ENCODE measurements at regions not wholly inside any gene's neighbourhood (a gene's known extent, or its start where the extent isn't known, plus 50 kb on each side); places are given as distances from the start of the nearest gene placed in this dataset.

DNA sequence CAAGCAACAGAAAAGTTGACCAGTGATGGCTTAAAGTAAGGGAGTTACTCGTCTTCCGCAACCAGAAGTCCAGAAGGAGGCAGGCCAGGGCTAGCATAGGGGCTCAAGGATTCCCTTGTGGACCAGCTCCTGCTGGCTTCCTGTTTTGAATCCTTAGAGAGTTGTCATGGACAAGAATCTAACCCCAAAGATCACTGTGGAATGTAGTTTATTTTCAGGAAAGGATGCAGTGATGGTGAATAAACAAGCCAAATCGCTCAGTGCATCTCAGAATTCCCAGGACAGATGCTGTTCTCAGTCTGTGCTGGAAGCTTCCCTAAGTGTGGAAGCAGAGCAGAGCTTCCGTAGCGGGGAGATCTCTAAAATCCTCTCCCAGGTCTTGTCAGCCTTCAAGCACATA, 311.3 kb downstream of the C12orf75 start:
- TF ChIP-seq CEBPB (IDR thresholded peaks at IDR 0.05) = no peak
- no peak for TF ChIP-seq EGR1 (IDR thresholded peaks at IDR 0.05)
- TF ChIP-seq CREB1 (IDR thresholded peaks at IDR 0.05; ENCODE audit: low read depth) = no peak
- TF ChIP-seq, protein P1, sequence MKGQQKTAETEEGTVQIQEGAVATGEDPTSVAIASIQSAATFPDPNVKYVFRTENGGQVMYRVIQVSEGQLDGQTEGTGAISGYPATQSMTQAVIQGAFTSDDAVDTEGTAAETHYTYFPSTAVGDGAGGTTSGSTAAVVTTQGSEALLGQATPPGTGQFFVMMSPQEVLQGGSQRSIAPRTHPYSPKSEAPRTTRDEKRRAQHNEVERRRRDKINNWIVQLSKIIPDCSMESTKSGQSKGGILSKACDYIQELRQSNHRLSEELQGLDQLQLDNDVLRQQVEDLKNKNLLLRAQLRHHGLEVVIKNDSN (IDR thresholded peaks at IDR 0.05) = no peak
- TF ChIP-seq NFIC (IDR thresholded peaks at IDR 0.05) = no peak
- TF ChIP-seq FOXM1 (IDR thresholded peaks at IDR 0.05; ENCODE audit: borderline replicate concordance, low read depth) = no peak
- TF ChIP-seq EP300 (IDR thresholded peaks at IDR 0.05; ENCODE audit: borderline replicate concordance) = no peak
- no peak for TF ChIP-seq TCF12 (IDR thresholded peaks at IDR 0.05; ENCODE audit: low read depth)
- no peak for TF ChIP-seq TAF1 (IDR thresholded peaks at IDR 0.05; ENCODE audit: low read depth)
- no peak for TF ChIP-seq ZBTB7A (IDR thresholded peaks at IDR 0.05; ENCODE audit: low read depth)
- no peak for TF ChIP-seq RAD21 (IDR thresholded peaks at IDR 0.05; ENCODE audit: low read depth)
- TF ChIP-seq YY1 (IDR thresholded peaks at IDR 0.05; ENCODE audit: low read depth) = no peak
- TF ChIP-seq, protein P2, sequence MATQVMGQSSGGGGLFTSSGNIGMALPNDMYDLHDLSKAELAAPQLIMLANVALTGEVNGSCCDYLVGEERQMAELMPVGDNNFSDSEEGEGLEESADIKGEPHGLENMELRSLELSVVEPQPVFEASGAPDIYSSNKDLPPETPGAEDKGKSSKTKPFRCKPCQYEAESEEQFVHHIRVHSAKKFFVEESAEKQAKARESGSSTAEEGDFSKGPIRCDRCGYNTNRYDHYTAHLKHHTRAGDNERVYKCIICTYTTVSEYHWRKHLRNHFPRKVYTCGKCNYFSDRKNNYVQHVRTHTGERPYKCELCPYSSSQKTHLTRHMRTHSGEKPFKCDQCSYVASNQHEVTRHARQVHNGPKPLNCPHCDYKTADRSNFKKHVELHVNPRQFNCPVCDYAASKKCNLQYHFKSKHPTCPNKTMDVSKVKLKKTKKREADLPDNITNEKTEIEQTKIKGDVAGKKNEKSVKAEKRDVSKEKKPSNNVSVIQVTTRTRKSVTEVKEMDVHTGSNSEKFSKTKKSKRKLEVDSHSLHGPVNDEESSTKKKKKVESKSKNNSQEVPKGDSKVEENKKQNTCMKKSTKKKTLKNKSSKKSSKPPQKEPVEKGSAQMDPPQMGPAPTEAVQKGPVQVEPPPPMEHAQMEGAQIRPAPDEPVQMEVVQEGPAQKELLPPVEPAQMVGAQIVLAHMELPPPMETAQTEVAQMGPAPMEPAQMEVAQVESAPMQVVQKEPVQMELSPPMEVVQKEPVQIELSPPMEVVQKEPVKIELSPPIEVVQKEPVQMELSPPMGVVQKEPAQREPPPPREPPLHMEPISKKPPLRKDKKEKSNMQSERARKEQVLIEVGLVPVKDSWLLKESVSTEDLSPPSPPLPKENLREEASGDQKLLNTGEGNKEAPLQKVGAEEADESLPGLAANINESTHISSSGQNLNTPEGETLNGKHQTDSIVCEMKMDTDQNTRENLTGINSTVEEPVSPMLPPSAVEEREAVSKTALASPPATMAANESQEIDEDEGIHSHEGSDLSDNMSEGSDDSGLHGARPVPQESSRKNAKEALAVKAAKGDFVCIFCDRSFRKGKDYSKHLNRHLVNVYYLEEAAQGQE (IDR thresholded peaks at IDR 0.05; ENCODE audit: low read depth) = no peak

DNA sequence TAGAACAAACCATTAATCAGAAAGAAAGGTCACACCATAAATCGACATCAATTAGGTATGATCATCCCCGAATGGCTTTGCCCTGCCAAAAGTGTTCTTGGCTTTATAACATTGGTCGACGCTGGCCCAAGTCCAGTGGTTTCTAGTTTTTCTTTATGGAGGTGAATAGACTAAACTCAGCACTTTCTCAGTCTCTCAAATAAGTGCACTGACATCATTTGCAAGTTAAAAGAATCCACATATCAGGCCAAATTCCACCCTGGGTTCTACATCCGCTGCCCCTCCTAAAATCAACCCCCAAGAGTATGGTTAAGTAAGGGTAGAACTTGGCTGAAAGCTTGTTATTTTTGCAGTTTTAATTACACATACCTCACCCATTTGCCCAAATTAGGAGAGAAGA, 314.3 kb downstream of the C12orf75 start:
- TF ChIP-seq CEBPB (IDR thresholded peaks at IDR 0.05) = no peak
- TF ChIP-seq NFIC (IDR thresholded peaks at IDR 0.05) = no peak
- no peak for TF ChIP-seq CREB1 (IDR thresholded peaks at IDR 0.05; ENCODE audit: low read depth)
- TF ChIP-seq EGR1 (IDR thresholded peaks at IDR 0.05) = no peak
- no peak for TF ChIP-seq ZBTB7A (IDR thresholded peaks at IDR 0.05; ENCODE audit: low read depth)
- TF ChIP-seq TEAD4 (IDR thresholded peaks at IDR 0.05) = no peak
- no peak for TF ChIP-seq TCF12 (IDR thresholded peaks at IDR 0.05; ENCODE audit: low read depth)
- TF ChIP-seq FOXM1 (IDR thresholded peaks at IDR 0.05; ENCODE audit: borderline replicate concordance, low read depth) = no peak
- TF ChIP-seq, protein P2 (IDR thresholded peaks at IDR 0.05; ENCODE audit: low read depth) = no peak
- TF ChIP-seq YY1 (IDR thresholded peaks at IDR 0.05; ENCODE audit: low read depth) = no peak
- no peak for TF ChIP-seq TAF1 (IDR thresholded peaks at IDR 0.05; ENCODE audit: low read depth)
- TF ChIP-seq, protein P1 (IDR thresholded peaks at IDR 0.05) = no peak
- no peak for TF ChIP-seq EP300 (IDR thresholded peaks at IDR 0.05; ENCODE audit: borderline replicate concordance)

DNA sequence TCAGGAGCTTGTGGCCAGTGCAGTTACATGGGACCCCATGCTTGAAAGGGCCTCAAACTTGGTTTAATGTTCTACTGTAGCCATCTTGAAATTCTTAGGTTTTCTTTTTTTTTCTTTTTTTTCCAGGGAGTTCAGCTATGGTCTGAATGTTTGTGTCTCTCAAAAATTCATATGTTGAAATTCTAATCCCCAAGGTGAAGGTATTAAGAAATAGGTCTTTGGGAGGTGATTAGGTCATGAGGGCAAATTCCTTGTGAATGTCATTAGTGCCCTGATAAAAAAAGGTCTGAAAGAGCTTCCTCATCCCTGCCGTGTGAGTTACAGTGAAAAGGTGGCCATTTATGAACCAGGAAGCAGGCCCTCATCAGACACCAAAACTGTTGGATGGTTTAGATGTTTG, 324.1 kb downstream of the C12orf75 start:
- TF ChIP-seq FOXM1 (IDR thresholded peaks at IDR 0.05; ENCODE audit: borderline replicate concordance, low read depth) (no peak), EGR1 (IDR thresholded peaks at IDR 0.05) (no peak), CREB1 (IDR thresholded peaks at IDR 0.05; ENCODE audit: low read depth) (no peak), EP300 (IDR thresholded peaks at IDR 0.05; ENCODE audit: borderline replicate concordance) (no peak), ZBTB7A (IDR thresholded peaks at IDR 0.05; ENCODE audit: low read depth) (no peak), TCF12 (IDR thresholded peaks at IDR 0.05; ENCODE audit: low read depth) (no peak), TEAD4 (IDR thresholded peaks at IDR 0.05) (no peak), YY1 (IDR thresholded peaks at IDR 0.05; ENCODE audit: low read depth) (no peak), CEBPB (IDR thresholded peaks at IDR 0.05) (no peak), NFIC (IDR thresholded peaks at IDR 0.05) (no peak), TAF1 (IDR thresholded peaks at IDR 0.05; ENCODE audit: low read depth) (no peak), RAD21 (IDR thresholded peaks at IDR 0.05; ENCODE audit: low read depth) (no peak)
- TF ChIP-seq, protein P3, sequence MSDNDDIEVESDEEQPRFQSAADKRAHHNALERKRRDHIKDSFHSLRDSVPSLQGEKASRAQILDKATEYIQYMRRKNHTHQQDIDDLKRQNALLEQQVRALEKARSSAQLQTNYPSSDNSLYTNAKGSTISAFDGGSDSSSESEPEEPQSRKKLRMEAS (IDR thresholded peaks at IDR 0.05) = no peak
- TF ChIP-seq, protein P2 (IDR thresholded peaks at IDR 0.05; ENCODE audit: low read depth) = no peak
- TF ChIP-seq, protein P1 (IDR thresholded peaks at IDR 0.05) = no peak

DNA sequence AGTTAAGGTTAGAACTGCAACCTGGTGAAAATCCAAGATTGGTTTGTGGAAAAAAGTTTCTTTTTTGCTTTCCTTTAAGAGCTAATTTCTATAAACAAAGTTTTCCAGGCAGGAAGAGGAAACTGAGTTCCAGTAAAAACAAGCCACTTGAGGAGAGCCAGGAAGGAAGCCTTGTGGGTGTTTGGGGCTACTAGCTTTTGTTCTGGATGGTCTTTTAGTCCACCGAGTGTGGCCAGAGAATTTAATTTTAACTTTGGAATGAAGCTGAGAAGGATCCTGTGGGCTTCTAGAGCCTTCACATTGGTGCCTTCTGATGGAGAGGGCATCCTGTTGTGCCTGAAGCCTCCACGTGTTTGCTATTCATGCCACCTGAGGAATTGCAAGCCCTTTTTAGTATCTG, 327.9 kb downstream of the C12orf75 start:
- TF ChIP-seq EGR1 (IDR thresholded peaks at IDR 0.05) (no peak), TAF1 (IDR thresholded peaks at IDR 0.05; ENCODE audit: low read depth) (no peak), CREB1 (IDR thresholded peaks at IDR 0.05; ENCODE audit: low read depth) (no peak), TCF12 (IDR thresholded peaks at IDR 0.05; ENCODE audit: low read depth) (no peak), NFIC (IDR thresholded peaks at IDR 0.05) (no peak), CEBPB (IDR thresholded peaks at IDR 0.05) (no peak), EP300 (IDR thresholded peaks at IDR 0.05; ENCODE audit: borderline replicate concordance) (no peak), RAD21 (IDR thresholded peaks at IDR 0.05; ENCODE audit: low read depth) (no peak), TEAD4 (IDR thresholded peaks at IDR 0.05) (no peak), ZBTB7A (IDR thresholded peaks at IDR 0.05; ENCODE audit: low read depth) (no peak), FOXM1 (IDR thresholded peaks at IDR 0.05; ENCODE audit: borderline replicate concordance, low read depth) (no peak), YY1 (IDR thresholded peaks at IDR 0.05; ENCODE audit: low read depth) (no peak)
- TF ChIP-seq, protein P2 (IDR thresholded peaks at IDR 0.05; ENCODE audit: low read depth) = no peak
- TF ChIP-seq, protein P1 (IDR thresholded peaks at IDR 0.05) = no peak
- TF ChIP-seq, protein P3 (IDR thresholded peaks at IDR 0.05) = no peak
